ENCODE measurements at regions not wholly inside any gene's neighbourhood (a gene's known extent, or its start where the extent isn't known, plus 50 kb on each side); places are given as distances from the start of the nearest gene placed in this dataset.
"Not testable (repeated sequence)": the region's sequence is repeated elsewhere in the genome, so short reads cannot be mapped to it uniquely, and the experiment has no call there.

GRCh38 chr6:1445650-1446330 is 56.4 kb downstream of the FOXF2 start:
- no peak for DNase-seq (ENCODE audit: low read depth in 1 of 2, low spot score in 1 of 2)

DNA sequence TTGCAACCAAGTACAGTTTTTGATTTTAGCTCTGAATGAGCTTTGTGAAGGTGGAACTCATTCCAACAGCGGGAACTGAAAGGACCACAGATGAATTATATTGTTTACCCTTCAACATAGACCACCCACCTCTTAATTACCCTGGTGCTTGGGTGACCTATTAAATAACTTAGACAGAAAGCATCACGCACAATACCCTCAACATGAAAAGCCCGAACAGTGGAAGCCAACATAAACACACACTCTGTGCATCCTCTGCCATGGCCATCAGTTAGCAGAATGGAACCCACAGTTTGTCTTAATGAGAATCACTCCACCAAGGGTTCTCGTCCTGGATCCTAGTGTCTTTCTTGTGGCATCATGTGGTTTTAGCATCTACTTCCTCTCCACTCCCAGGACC is 60.5 kb downstream of the FOXF2 start:
- no peak for DNase-seq (ENCODE audit: low read depth in 1 of 2, low spot score in 1 of 2)

GRCh38 chr6:1453024-1453423 is 63.6 kb downstream of the FOXF2 start:
- DNase-seq (ENCODE audit: low read depth in 1 of 2, low spot score in 1 of 2) = no peak

DNA sequence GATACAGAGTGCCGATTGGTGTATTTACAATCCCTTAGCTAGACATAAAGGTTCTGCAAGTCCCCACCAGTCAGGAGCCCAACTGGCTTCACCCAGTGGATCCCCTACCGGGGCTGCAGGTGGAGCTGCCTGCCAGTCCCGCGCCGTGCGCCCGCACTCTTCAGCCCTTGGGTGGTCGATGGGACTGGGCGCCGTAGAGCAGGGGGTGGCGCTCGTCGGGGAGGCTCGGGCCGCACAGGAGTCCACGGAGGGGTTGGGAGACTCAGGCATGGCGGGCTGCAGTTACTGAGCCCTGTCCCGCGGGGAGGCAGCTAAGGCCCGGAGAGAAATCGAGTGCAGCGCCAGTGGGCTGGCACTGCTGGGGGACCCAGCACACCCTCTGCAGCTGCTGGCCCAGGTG is 67.4 kb downstream of the FOXF2 start:
- not testable (repeated sequence) for DNase-seq (ENCODE audit: low read depth in 1 of 2, low spot score in 1 of 2)

GRCh38 chr6:1461207-1461606 is 71.8 kb downstream of the FOXF2 start:
- DNase-seq (ENCODE audit: low read depth in 1 of 2, low spot score in 1 of 2) = no peak

GRCh38 chr6:1461736-1462135 is 72.4 kb downstream of the FOXF2 start:
- DNase-seq (ENCODE audit: low read depth in 1 of 2, low spot score in 1 of 2) = no peak

DNA sequence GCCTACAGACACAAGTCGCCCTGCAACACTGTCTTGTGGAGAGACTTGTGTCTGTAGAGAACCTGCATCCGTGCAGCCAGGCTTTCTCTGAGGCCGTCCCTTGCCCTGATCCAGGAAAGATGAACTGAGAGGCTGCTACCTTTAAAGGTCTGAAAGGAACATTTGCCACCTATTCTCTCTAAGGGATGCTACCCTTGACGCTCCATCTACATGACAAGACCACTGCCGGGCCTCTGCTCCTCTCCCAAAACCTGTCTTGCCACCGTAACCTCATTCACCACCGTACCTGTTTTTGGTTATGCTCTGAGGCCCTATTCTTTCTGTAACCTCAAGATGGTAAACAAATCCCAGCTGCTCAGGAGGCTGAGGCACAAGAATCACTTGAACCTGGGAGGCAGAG is 73.9 kb downstream of the FOXF2 start:
- DNase-seq (ENCODE audit: low read depth in 1 of 2, low spot score in 1 of 2) = no peak

DNA sequence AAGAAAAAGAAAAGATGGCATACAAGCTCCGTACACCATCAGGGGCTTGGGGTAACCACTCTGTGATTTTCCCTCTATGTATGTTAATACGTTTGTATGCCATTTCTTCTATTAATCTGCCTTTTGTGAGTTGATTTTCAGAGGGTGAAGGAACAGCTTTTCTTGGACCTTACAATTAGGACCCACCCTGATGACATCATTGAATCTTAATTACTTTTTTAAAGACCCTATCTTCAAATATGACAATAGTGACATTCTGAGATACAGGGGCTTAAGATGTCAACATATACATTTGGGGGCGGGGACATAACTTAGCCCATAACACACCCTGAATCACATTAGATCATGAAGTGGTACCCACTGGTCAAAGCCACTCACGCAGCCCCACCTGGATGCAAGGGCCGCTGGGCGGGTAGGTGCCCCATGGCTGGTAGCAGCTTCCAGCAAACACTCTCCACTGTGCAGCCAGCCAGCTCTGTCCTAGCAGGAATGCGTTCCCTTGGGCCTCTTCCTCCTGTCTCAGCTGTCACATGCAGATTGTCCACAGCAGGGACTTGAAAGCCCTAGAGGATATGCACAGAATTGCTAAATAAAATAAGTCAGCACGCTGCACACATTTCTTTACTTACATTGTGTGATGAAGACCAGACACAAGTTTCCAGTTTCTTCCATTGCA is 74.5 kb downstream of the FOXF2 start:
- DNase-seq (ENCODE audit: low read depth in 1 of 2, low spot score in 1 of 2) = no peak

- no peak for DNase-seq (ENCODE audit: low read depth in 1 of 2, low spot score in 1 of 2)
Observed at GRCh38 chr6:1464781-1465370, 75.5 kb downstream of the FOXF2 start.

DNA sequence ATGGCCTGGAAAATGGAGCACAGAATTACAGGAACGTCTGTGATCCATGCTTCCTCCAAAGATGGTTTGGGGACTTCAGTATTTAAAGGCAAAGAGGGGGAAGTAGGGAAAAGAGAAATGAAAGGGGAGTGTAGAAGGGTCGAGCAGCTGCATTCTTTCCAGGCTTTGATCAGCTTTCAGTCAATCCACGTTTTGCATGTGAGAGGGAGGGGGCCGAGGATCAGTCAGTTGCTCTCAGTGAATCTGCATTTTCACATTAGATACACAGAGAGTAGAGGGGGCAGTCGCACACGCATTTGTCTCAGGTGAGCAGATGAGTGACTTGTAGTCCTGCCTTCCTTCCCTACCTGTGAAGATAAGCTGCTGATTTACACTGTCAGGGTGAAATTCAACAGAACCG is 78.8 kb downstream of the FOXF2 start:
- no peak for DNase-seq (ENCODE audit: low read depth in 1 of 2, low spot score in 1 of 2)

DNA sequence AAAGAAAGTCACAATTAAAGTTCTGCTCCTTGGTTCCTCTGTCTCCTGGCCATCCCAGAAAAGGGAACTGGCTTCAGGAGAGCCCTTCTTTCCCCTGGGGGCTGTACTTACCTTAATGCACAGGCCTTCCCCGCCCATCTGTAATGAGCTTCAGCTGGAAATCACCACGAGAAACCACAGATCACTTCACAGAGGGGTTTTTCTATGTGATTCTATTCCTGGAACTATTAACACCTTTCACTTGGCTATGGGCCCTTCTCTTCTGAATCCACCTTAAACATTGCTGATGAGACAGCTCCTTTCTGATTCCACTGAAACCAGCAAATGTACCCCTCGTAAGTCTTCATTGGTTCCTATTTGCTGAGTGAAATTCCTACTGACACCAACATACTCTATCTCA is 80.7 kb downstream of the FOXF2 start:
- DNase-seq (ENCODE audit: low read depth in 1 of 2, low spot score in 1 of 2) = no peak

DNA sequence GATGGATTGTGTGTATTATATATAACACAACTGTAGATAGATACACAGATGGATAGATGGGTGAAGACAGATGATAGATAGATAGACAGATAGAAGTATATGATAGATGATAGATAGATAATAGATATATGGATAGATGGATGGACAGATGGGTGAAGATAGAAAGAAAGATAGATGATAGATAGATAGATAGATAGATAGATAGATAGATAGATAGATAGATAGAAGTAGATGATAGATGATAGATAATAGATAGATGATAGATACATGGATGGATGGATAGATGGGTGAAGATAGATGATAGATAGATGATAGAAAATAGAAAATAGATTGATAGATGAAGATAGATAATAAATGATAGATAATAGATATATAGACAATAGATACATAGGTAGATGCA is 83.3 kb downstream of the FOXF2 start:
- DNase-seq (ENCODE audit: low read depth in 1 of 2, low spot score in 1 of 2) = no peak

DNA sequence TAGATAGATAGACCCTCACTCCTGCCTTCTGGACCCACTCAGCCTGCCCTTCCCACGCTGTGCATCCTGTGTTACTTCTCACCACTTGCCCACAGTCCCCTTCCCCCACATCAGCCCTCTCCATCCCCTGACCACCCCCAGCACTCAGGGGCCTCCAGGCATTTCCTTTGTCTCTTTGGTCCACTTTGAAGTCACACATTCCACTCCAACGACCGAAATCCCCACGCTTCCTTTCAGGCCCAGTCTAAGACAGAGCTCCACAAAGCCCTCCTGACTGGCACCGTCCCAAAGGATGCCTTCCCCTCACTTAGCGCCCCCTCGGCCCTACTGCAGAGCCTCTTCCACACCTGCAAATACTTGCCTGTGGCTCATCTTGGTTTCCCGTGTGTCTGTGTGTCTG is 83.8 kb downstream of the FOXF2 start:
- no peak for DNase-seq (ENCODE audit: low read depth in 1 of 2, low spot score in 1 of 2)

DNA sequence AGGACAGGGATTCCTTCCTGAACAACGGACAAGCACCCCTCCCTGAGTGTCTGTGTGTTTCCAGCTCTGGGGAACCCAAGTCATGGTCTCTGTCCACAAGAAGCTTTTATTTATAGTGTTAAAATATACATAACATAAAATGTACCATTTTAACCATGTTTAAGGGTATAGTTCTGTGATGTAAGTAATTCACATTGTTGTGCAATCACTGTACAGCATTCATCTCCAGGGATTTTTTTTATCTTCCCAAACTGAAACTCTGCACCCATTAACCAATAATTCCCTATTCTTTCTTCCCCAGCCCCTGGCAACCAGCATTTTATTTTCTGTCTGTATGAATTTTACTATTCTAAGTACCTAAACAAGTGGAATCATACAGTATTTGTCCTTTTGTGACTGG is 84.2 kb downstream of the FOXF2 start:
- DNase-seq (ENCODE audit: low read depth in 1 of 2, low spot score in 1 of 2) = no peak

DNA sequence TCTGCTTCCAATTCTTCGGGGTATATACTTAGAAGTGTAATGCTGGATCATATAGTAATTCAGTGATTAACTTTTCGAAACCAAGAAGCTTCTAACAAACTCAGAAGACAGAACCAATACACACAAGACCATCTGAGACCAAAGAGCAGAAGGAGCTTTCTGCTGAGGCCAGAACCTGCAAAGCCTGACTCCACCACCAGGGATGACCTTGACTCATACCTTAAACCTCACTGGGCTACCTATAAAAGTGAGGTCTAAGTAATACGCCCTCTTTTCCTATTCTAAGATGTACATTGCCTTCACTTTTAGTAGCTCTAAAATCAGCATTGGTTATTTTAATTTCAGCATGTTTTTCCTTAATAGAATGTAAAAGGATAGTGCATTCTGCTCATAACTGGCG is 84.8 kb downstream of the FOXF2 start:
- no peak for DNase-seq (ENCODE audit: low read depth in 1 of 2, low spot score in 1 of 2)

DNA sequence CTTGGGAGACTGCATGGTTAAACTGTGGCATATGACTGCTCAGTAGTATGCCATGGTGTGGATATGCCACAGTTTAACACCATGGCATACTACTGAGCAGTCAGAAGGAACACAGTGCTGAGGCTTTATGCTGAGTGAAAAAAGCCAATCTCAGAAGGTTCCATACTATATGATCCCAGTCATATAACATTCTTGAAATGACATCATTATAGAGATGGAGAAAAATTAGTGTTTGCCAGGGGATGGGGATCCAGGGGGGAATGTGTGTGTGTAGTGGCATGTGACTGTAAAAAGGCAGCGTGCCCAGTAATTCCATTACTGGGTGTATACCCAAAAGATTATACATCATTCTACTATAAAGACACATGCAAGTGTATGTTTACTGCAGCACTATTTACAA is 85.8 kb downstream of the FOXF2 start:
- DNase-seq (ENCODE audit: low read depth in 1 of 2, low spot score in 1 of 2) = no peak

DNA sequence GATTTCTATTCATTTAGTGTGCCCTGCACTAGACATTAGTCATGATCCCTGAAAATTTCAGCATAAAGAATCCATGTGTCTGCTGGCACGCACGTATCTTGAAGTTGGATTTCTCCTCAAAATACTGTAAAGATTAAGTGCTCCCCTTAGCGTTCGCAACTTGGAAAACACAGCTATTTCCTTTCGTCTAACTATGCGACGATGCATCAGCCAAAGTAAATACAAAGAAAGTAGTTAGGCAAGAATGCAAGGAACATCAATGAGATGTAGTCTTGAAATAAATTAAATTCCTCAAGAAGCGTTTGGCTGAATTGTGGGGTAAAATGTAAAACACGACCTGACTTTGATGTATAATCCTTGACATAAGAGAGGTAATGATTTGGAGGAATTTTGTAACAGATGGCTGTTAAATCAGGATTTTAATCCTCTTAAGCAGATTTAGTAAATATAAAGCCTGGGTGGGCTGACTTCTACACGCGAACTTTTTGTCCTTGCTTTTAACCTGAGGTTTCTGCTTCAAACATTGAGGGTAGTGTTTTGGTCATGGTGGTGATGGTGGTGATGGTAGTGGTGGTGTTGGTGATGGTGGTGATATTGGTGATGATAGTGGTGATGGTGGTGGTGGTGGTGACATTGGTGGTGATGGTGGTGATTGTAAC is 88.2 kb downstream of the FOXF2 start:
- no peak for DNase-seq (ENCODE audit: low read depth in 1 of 2, low spot score in 1 of 2)

- DNase-seq (ENCODE audit: low read depth in 1 of 2, low spot score in 1 of 2) = not testable (repeated sequence)
Observed at GRCh38 chr6:1478163-1478826, 88.9 kb downstream of the FOXF2 start.

DNA sequence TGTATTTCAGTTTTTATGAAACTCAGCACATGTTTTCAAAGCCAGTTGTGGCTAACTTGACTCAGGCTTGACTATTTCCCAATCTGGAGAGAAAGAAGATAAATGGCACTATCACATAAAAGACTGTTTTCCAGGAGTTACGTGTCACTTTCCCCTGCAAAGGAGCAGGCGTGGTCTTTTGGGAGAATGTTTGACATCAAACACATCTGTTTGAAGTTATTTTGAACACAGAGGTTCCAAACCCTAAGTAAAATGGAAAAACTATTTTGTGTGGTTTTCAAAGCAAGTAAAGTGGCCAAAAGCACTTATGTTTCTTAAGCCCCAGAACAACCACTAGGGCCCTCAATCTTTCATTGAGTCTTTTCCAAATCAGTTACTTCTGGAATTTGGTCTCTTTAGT is 89.7 kb downstream of the FOXF2 start:
- no peak for DNase-seq (ENCODE audit: low read depth in 1 of 2, low spot score in 1 of 2)

- no peak for DNase-seq (ENCODE audit: low read depth in 1 of 2, low spot score in 1 of 2)
Observed at GRCh38 chr6:1479601-1480221, 90.3 kb downstream of the FOXF2 start.

DNA sequence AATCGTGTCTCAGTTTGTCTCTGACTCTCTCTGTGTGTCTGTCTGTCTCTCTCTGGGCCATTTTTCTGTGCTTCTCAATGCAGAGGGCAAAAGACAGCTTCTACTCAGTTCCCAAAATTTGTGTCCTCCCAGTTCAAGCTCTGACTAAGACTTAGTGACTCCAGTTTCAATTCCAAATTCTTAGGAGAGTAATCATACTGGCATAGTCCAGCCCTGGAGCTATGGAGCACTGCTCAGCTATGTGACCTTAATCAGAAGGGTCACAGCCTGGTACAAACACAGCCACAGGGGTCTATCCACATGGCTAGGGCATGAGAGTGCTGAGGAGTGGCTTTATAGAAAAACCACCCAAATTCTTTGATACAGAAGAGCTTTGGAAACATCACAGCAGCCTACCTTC is 91.9 kb downstream of the FOXF2 start:
- no peak for DNase-seq (ENCODE audit: low read depth in 1 of 2, low spot score in 1 of 2)

All from activated CD4-positive, alpha-beta T cell treated with anti-CD3 and anti-CD28 coated beads, Interleukin-2, amount 50 U/mL, for 24 hours (primary cell).